GM12878 (cell line): ENCODE measurements at regions not wholly inside any gene's neighbourhood (a gene's known extent, or its start where the extent isn't known, plus 50 kb on each side); places are given as distances from the start of the nearest gene placed in this dataset.

Experiments used
- ATAC-seq: fragments of 200-7000 bp; cut with Tn5 transposase; 3 replicates; pipeline ENCODE4 v1.9.1; 2020; ENCODE audit warnings: mild to moderate bottlenecking, moderate library complexity
- BruUV-seq: library from RNA; stranded (reverse); fragments of 400-500 nt; replicated peaks from 2 replicates; lab custom pipeline; 2021; lab: Mats Ljungman, UMichigan
- CTCF ChIA-PET: fragments of 300-600 bp; sonication (Branson Sonifier 250); formaldehyde crosslinking; extraction: SDS; loops from one replicate; lab custom pipeline; 2021; ENCODE audit warnings: inconsistent platforms; lab: Yijun Ruan, JAX
- POLR2A ChIA-PET: fragments of 350-600 bp; formaldehyde crosslinking; extraction: SDS; loops from one replicate; lab custom pipeline; 2021; ENCODE audit warnings: inconsistent platforms; lab: Charles Lee
- RAD21 ChIA-PET: fragments of 300-600 bp; sonication (Branson Sonifier 250); formaldehyde crosslinking; loops from one replicate; lab custom pipeline; 2023; ENCODE audit warnings: antibody characterized with exemption; ENCODE audit not compliant: unreplicated experiment; lab: Charles Lee
- SMC1A ChIA-PET: fragments of 300-600 bp; sonication (Branson Sonifier 250); formaldehyde crosslinking; loops from one replicate; lab custom pipeline; 2023; ENCODE audit not compliant: unreplicated experiment, uncharacterized antibody; lab: Charles Lee
- DNase-seq: peaks from one replicate; pipeline ENCODE4 v3.0.0-alpha.2; 2011; ENCODE audit warnings: low read depth, low spot score
- FAIRE-seq: peaks from 3 replicates; lab custom pipeline; 2011; peaks lifted over from hg19 to GRCh38; lab: Jason Lieb, UNC
- H2AFZ ChIP-seq: 2 replicates; pipeline ENCODE4 v1.6.0; 2011; ENCODE audit warnings: low read depth, low read length, control low read depth; ENCODE audit not compliant: control insufficient read depth
- H3K27ac ChIP-seq: 2 replicates; pipeline ENCODE4 v1.5.1; 2011; ENCODE audit warnings: control low read depth; ENCODE audit not compliant: control insufficient read depth, insufficient read depth
- H3K27me3 ChIP-seq, 2 experiments: replicated peaks in 1 of 2; 2 replicates each; pipeline versions ENCODE4 v1.6.0 to v1.6.1; 2011; ENCODE audit warnings: low read length in 1 of 2; ENCODE audit not compliant: control insufficient read depth in 2 of 2, insufficient read depth in 2 of 2
- H3K36me3 ChIP-seq, 2 experiments: 2 replicates each; pipeline ENCODE4 v1.5.1; 2011; ENCODE audit warnings: low read length in 1 of 2; ENCODE audit not compliant: control insufficient read depth in 2 of 2, insufficient read depth in 2 of 2
- H3K4me1 ChIP-seq: 2 replicates; pipeline ENCODE4 v1.6.1; 2011; ENCODE audit warnings: mild to moderate bottlenecking, low read length, moderate library complexity, mixed read lengths; ENCODE audit not compliant: control insufficient read depth, insufficient read depth
- H3K4me2 ChIP-seq: 2 replicates; pipeline ENCODE4 v1.6.0; 2011; ENCODE audit warnings: control low read depth; ENCODE audit not compliant: control insufficient read depth, insufficient read depth
- H3K4me3 ChIP-seq: fragments of 200-600 bp; sonication (generic); 2 replicates; pipeline ENCODE4 v1.5.1; 2016
- H3K79me2 ChIP-seq: 2 replicates; pipeline ENCODE4 v1.6.0; 2011; ENCODE audit warnings: low read length; ENCODE audit not compliant: control insufficient read depth, insufficient read depth
- H3K9ac ChIP-seq: 2 replicates; pipeline ENCODE4 v1.8.0; 2011; ENCODE audit warnings: low read length, control low read depth, mixed read lengths; ENCODE audit not compliant: control insufficient read depth, insufficient read depth
- H3K9me3 ChIP-seq: replicated peaks from 3 replicates; pipeline ENCODE4 v1.5.1; 2011; ENCODE audit warnings: mild to moderate bottlenecking, low read length; ENCODE audit not compliant: control insufficient read depth, insufficient read depth
- H4K20me1 ChIP-seq: 2 replicates; pipeline ENCODE4 v1.6.0; 2011; ENCODE audit not compliant: control insufficient read depth, insufficient read depth
- DPF2 ChIP-seq: fragments of 450-650 bp; IDR thresholded peaks from 2 replicates; pipeline ENCODE4 v1.6.1; 2017; ENCODE audit warnings: mild to moderate bottlenecking
- EP300 ChIP-seq, 2 experiments: fragments of 150-350 bp in 1 of 2; IDR thresholded peaks; 2 replicates each; pipeline ENCODE4 v1.6.1; 2011 to 2012; ENCODE audit warnings: low read depth in 2 of 2, low read length in 2 of 2, borderline replicate concordance in 1 of 2, improper control_type of control experiment in 1 of 2, inconsistent platforms in 1 of 2; ENCODE audit not compliant: control insufficient read depth in 1 of 2
- HDGF ChIP-seq: fragments of 450-650 bp; IDR thresholded peaks from 2 replicates; pipeline ENCODE4 v1.6.1; 2016; ENCODE audit warnings: antibody characterized with exemption
- IKZF1 ChIP-seq: fragments of 450-650 bp; conservative IDR thresholded peaks from 2 replicates; pipeline ENCODE4 v1.6.1; 2017; ENCODE audit warnings: antibody characterized with exemption, mild to moderate bottlenecking
- KLF5 ChIP-seq: fragments of 450-650 bp; IDR thresholded peaks from 2 replicates; pipeline ENCODE4 v1.6.1; 2014; ENCODE audit warnings: mild to moderate bottlenecking; ENCODE audit not compliant: partially characterized antibody
- NR2C2 ChIP-seq: IDR thresholded peaks from 2 replicates; pipeline ENCODE4 v1.6.1; 2011; ENCODE audit warnings: borderline replicate concordance, low read depth; ENCODE audit not compliant: control insufficient read depth, insufficient read length
- PAX5 ChIP-seq: IDR thresholded peaks from 2 replicates; pipeline ENCODE4 v1.6.1; 2011; ENCODE audit warnings: low read depth, low read length, borderline replicate concordance
- SMAD1 ChIP-seq: fragments of 450-650 bp; IDR thresholded peaks from 2 replicates; pipeline ENCODE4 v1.6.1; 2018; ENCODE audit warnings: mild to moderate bottlenecking, low read depth; ENCODE audit not compliant: partially characterized antibody
- YBX1 ChIP-seq: fragments of 450-650 bp; IDR thresholded peaks from 2 replicates; pipeline ENCODE4 v1.6.1; 2016; ENCODE audit warnings: antibody characterized with exemption
- ZNF207 ChIP-seq: fragments of 450-650 bp; IDR thresholded peaks from 2 replicates; pipeline ENCODE4 v1.6.1; 2014; ENCODE audit warnings: antibody characterized with exemption, mild to moderate bottlenecking, borderline replicate concordance
- WGBS: methylation state at CpG from one replicate; pipeline ENCODE4 v1.1.6; 2016; ENCODE audit warnings: low lambda C conversion rate; ENCODE audit not compliant: insufficient replicate concordance, insufficient coverage; ENCODE audit errors: missing lambda C conversion rate; 5-methylcytosine and 5-hydroxymethylcytosine counted together
- in situ Hi-C: fragments of 300-500 bp; cut with MboI; formaldehyde crosslinking; loops from 9 replicates; pipeline ENCODE4 v1.14.3; 2018; ENCODE audit warnings: mixed read lengths
- intact Hi-C: fragments of 100-400 bp; cut with micrococcal nuclease; formaldehyde crosslinking; loops from one replicate; pipeline ENCODE4 v1.14.2; 2022; ENCODE audit not compliant: unreplicated experiment
- TF ChIP-seq, protein P1 (sequence below): fragments of 150-350 bp; IDR thresholded peaks from 2 replicates; pipeline ENCODE4 v1.6.1; 2014; ENCODE audit warnings: mild to moderate bottlenecking, low read depth, low read length
- TF ChIP-seq, protein P2 (sequence below): fragments of 450-650 bp; IDR thresholded peaks from 2 replicates; pipeline ENCODE4 v1.6.1; 2016; ENCODE audit warnings: mild to moderate bottlenecking, moderate library complexity, borderline replicate concordance
- TF ChIP-seq, protein P3 (sequence below): IDR thresholded peaks from 2 replicates; pipeline ENCODE4 v1.6.1; 2011; ENCODE audit warnings: low read depth, low read length, improper control_type of control experiment, borderline replicate concordance

DNA sequence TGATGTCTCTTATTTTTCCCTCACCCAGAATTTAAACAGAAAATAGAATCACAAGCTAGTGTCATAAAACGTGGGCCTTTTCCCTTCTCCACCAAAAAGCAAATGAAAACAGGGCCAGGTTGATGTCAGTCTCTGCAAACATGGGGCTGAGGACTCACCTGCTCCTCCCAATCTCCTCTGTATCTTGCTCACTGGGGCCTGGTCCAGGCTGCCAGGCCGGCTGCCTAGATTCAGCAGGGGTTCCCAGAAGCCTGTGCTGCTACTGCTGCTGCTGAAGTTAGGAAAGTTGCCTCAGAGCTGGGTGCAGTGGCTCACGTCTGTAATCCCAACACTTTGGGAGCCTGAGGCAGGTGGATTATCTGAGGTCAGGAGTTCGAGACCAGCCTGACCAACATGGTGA is 84.3 kb downstream of the PCDH1 start (continued):
- TF ChIP-seq KLF5 (no peak), NR2C2 (no peak), IKZF1 (no peak)
- TF ChIP-seq, protein P1, sequence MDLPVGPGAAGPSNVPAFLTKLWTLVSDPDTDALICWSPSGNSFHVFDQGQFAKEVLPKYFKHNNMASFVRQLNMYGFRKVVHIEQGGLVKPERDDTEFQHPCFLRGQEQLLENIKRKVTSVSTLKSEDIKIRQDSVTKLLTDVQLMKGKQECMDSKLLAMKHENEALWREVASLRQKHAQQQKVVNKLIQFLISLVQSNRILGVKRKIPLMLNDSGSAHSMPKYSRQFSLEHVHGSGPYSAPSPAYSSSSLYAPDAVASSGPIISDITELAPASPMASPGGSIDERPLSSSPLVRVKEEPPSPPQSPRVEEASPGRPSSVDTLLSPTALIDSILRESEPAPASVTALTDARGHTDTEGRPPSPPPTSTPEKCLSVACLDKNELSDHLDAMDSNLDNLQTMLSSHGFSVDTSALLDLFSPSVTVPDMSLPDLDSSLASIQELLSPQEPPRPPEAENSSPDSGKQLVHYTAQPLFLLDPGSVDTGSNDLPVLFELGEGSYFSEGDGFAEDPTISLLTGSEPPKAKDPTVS: no peak

DNA sequence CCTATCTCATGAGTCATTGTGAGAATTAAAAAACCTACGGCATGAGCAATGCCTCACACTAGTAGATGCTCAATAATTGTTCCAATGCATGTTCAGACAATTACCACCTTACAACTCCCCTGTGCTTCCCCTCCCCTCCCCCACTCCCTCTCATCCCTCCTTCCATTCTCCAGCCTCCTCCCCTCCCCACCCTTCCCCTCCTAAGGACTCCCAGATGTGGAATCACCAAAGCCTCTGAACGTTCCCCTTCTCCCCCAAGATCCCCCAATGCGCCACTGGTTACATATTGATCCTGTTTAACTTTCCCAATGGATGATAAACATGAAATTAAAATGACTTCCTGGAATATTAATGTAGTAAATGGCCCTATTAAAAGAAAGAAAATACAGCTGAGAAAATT is 84.8 kb downstream of the PCDH1 start:
- DNase-seq (no peak), ATAC-seq (no peak), FAIRE-seq (no peak)
- Histone ChIP-seq H3K27ac (no peak overlapping the region), H3K9ac (no peak overlapping the region), H3K4me3 (no peak overlapping the region), H3K36me3 (no peaks in the 10 kb centered on the region), H3K4me2 (no peak overlapping the region), H3K79me2 (no peaks in the 10 kb centered on the region), H3K27me3 (0 out of 4 replicates have a peak, but pooled peaks cover 0 to 1% of the 10 kb centered on the region in 2 experiments), H2AFZ (no peak overlapping the region), H3K4me1 (no peaks in the 10 kb centered on the region), H4K20me1 (no peaks in the 10 kb centered on the region), H3K9me3 (no peaks in the 10 kb centered on the region)
- CTCF ChIA-PET: no interaction called here
- 45% methylated on average over 3 of the region's 3 CpGs for WGBS
- POLR2A ChIA-PET: no interaction called here
- RAD21 ChIA-PET: no interaction called here
- intact Hi-C loops (no loop called here), in situ Hi-C loops (no loop called here)
- no TSS peak for BruUV-seq
- SMC1A ChIA-PET: no interaction called here
- TF ChIP-seq HDGF (no peak), EP300 (IDR thresholded peaks at IDR 0.05; ENCODE audit: borderline replicate concordance in 1 of 2, control insufficient read depth in 1 of 2, low read depth in 2 of 2, low read length in 2 of 2) (no peak), SMAD1 (no peak), DPF2 (no peak), YBX1 (no peak), ZNF207 (no peak), PAX5 (no peak)
- TF ChIP-seq, protein P2, sequence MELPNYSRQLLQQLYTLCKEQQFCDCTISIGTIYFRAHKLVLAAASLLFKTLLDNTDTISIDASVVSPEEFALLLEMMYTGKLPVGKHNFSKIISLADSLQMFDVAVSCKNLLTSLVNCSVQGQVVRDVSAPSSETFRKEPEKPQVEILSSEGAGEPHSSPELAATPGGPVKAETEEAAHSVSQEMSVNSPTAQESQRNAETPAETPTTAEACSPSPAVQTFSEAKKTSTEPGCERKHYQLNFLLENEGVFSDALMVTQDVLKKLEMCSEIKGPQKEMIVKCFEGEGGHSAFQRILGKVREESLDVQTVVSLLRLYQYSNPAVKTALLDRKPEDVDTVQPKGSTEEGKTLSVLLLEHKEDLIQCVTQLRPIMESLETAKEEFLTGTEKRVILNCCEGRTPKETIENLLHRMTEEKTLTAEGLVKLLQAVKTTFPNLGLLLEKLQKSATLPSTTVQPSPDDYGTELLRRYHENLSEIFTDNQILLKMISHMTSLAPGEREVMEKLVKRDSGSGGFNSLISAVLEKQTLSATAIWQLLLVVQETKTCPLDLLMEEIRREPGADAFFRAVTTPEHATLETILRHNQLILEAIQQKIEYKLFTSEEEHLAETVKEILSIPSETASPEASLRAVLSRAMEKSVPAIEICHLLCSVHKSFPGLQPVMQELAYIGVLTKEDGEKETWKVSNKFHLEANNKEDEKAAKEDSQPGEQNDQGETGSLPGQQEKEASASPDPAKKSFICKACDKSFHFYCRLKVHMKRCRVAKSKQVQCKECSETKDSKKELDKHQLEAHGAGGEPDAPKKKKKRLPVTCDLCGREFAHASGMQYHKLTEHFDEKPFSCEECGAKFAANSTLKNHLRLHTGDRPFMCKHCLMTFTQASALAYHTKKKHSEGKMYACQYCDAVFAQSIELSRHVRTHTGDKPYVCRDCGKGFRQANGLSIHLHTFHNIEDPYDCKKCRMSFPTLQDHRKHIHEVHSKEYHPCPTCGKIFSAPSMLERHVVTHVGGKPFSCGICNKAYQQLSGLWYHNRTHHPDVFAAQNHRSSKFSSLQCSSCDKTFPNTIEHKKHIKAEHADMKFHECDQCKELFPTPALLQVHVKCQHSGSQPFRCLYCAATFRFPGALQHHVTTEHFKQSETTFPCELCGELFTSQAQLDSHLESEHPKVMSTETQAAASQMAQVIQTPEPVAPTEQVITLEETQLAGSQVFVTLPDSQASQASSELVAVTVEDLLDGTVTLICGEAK: no peak
- TF ChIP-seq, protein P1: no peak
- TF ChIP-seq, protein P3, sequence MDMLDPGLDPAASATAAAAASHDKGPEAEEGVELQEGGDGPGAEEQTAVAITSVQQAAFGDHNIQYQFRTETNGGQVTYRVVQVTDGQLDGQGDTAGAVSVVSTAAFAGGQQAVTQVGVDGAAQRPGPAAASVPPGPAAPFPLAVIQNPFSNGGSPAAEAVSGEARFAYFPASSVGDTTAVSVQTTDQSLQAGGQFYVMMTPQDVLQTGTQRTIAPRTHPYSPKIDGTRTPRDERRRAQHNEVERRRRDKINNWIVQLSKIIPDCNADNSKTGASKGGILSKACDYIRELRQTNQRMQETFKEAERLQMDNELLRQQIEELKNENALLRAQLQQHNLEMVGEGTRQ: no peak
